Osteocyte (in vitro differentiated cells): ENCODE measurements at regions not wholly inside any gene's neighbourhood (a gene's known extent, or its start where the extent isn't known, plus 50 kb on each side); places are given as distances from the start of the nearest gene placed in this dataset.

ENCODE experiments used
- DNase-seq: peaks from one replicate; pipeline ENCODE4 v3.0.0; 2021; ENCODE audit warnings: mixed read lengths; ENCODE audit not compliant: unreplicated experiment; ENCODE audit errors: extremely low spot score
- H3K27ac Mint-ChIP-seq: one replicate; pipeline ENCODE4 v1.8.0; 2021; ENCODE audit warnings: mild to moderate bottlenecking, mixed read lengths; ENCODE audit not compliant: unreplicated experiment
- H3K27me3 Mint-ChIP-seq: one replicate; pipeline ENCODE4 v1.8.0; 2021; ENCODE audit warnings: mixed read lengths; ENCODE audit not compliant: unreplicated experiment
- H3K36me3 Mint-ChIP-seq: one replicate; pipeline ENCODE4 v1.8.0; 2021; ENCODE audit warnings: mixed read lengths; ENCODE audit not compliant: unreplicated experiment
- H3K4me1 Mint-ChIP-seq: one replicate; pipeline ENCODE4 v1.8.0; 2021; ENCODE audit warnings: mixed read lengths; ENCODE audit not compliant: unreplicated experiment
- H3K4me3 Mint-ChIP-seq: one replicate; pipeline ENCODE4 v1.8.0; 2021; ENCODE audit warnings: mild to moderate bottlenecking, moderate library complexity, mixed read lengths; ENCODE audit not compliant: unreplicated experiment
- H3K9me3 Mint-ChIP-seq: one replicate; pipeline ENCODE4 v1.8.0; 2021; ENCODE audit warnings: mixed read lengths; ENCODE audit not compliant: unreplicated experiment
- CTCF ChIP-seq: fragments of 200-600 bp; sonication (generic); IDR thresholded peaks from 2 replicates; pipeline ENCODE4 v1.5.0; 2021; ENCODE audit warnings: antibody characterized with exemption, mild to moderate bottlenecking, moderate library complexity

GRCh38 chr2:14552286-14552685 lies 80.2 kb upstream of the LRATD1 start:
- no peaks in the 10 kb centered on the region for H3K36me3 Mint-ChIP-seq
- no peak overlapping the region for H3K27ac Mint-ChIP-seq
- H3K4me1 Mint-ChIP-seq, result no peaks in the 10 kb centered on the region
- no peaks in the 10 kb centered on the region for H3K27me3 Mint-ChIP-seq
- peaks cover 4% of the 10 kb centered on the region for H3K9me3 Mint-ChIP-seq
- H3K4me3 Mint-ChIP-seq, result no peak overlapping the region
- no peak for DNase-seq
- no peak for TF ChIP-seq CTCF

DNA sequence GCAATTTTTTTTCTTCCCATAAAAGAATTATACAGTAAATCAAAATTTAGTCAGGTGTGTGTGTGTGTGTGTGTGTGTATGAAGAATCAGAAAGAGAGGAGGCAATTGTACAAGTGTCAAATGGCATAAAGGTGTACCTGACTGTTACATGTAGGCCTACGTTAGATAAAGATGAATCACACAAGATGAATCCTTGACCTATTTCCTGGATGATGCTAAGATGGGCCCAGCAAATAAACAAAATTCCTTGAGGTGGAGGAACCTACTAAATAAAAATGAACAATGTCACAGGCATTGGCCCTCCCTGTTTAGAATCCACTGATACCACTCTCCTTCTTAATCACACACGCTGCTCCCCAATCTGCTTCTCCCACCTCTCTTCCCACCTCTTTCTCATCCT lies 79.7 kb upstream of the LRATD1 start:
- Mint-ChIP-seq H3K27me3 (no peaks in the 10 kb centered on the region), H3K9me3 (peaks cover 4% of the 10 kb centered on the region), H3K4me3 (no peak overlapping the region), H3K27ac (no peak overlapping the region), H3K36me3 (no peaks in the 10 kb centered on the region), H3K4me1 (no peaks in the 10 kb centered on the region)
- no peak for TF ChIP-seq CTCF
- no peak for DNase-seq

GRCh38 chr2:14554849-14555545 lies 77.5 kb upstream of the LRATD1 start:
- H3K27ac Mint-ChIP-seq, result no peak overlapping the region
- H3K27me3 Mint-ChIP-seq, result no peaks in the 10 kb centered on the region
- no peak for TF ChIP-seq CTCF
- DNase-seq, result no peak
- peaks cover 9% of the 10 kb centered on the region for H3K9me3 Mint-ChIP-seq
- no peaks in the 10 kb centered on the region for H3K36me3 Mint-ChIP-seq
- no peaks in the 10 kb centered on the region for H3K4me1 Mint-ChIP-seq
- H3K4me3 Mint-ChIP-seq, result no peak overlapping the region

- Mint-ChIP-seq H3K27me3 (no peaks in the 10 kb centered on the region), H3K9me3 (peaks cover 9% of the 10 kb centered on the region), H3K4me3 (no peak overlapping the region), H3K4me1 (no peaks in the 10 kb centered on the region), H3K27ac (no peak overlapping the region), H3K36me3 (no peaks in the 10 kb centered on the region)
- TF ChIP-seq CTCF, result no peak
- DNase-seq, result no peak
Observed at GRCh38 chr2:14557111-14557510, 75.4 kb upstream of the LRATD1 start.

DNA sequence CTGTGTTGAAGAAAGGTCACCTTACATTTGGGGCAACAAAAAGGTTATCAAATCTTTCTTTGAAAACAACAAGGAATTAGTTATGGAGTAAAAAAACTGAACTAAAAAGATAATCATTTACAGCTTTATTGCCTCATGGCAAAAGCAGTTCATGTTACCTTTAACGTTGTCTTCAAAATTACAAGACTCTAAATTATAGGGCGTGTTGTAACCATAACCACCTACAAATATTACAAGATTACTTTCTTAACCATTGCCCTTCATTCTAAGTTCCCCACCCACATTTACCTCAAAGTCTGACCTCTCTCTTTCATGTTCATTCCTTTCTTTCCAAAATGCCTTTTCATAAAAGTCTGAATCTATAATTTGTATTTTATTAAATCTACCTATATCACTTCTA lies 74.6 kb upstream of the LRATD1 start:
- no peak for TF ChIP-seq CTCF
- no peak overlapping the region for H3K27ac Mint-ChIP-seq

More for the DNA sequence above, 74.6 kb upstream of the LRATD1 start:
- no peak overlapping the region for H3K4me3 Mint-ChIP-seq
- H3K36me3 Mint-ChIP-seq, result no peaks in the 10 kb centered on the region
- H3K27me3 Mint-ChIP-seq, result no peaks in the 10 kb centered on the region
- no peaks in the 10 kb centered on the region for H3K4me1 Mint-ChIP-seq
- H3K9me3 Mint-ChIP-seq, result peaks cover 9% of the 10 kb centered on the region
- no peak for DNase-seq
